Spleen (tissue), 7 donors: ENCODE measurements at regions not wholly inside any gene's neighbourhood (a gene's known extent, or its start where the extent isn't known, plus 50 kb on each side); places are given as distances from the start of the nearest gene placed in this dataset.

Experiments
- CTCF ChIP-seq, 11 experiments: fragments of 200-600 bp in 7 of 11; fragments of 450-650 bp in 4 of 11; sonication (generic) in 4 of 11; IDR thresholded peaks in 8 of 11; conservative IDR thresholded peaks in 3 of 11; 1 replicate in 7 of 11; 2 replicates in 4 of 11; pipeline versions ENCODE4 v1.4.0 to v1.8.0; 2016 to 2021; ENCODE audit warnings: antibody characterized with exemption in 11 of 11, inconsistent platforms in 4 of 11, mild to moderate bottlenecking in 1 of 11
- POLR2A ChIP-seq, 3 donors: fragments of 450-650 bp; IDR thresholded peaks; one replicate each; pipeline ENCODE4 v1.5.1; 2017; ENCODE audit warnings: antibody characterized with exemption in 3 of 3, mild to moderate bottlenecking in 1 of 3
- donor health status: DM: no; HTN: no; CAD: no; lungs with moderate emphysema.
- donor health status: DM: no; HTN: no; CAD: no.
- donor health status: DM: no; HTN: no; CAD: no.

GRCh38 chr16:64478252-64478906, 643.5 kb downstream of the CDH11 start:
- TF ChIP-seq CTCF (IDR thresholded peaks at IDR 0.05 in 8 of 11, conservative IDR thresholded peaks at IDR 0.05 in 3 of 11) = no peak
- TF ChIP-seq POLR2A (IDR thresholded peaks at IDR 0.05) = no peak
